ENCODE measurements at regions not wholly inside any gene's neighbourhood (a gene's known extent, or its start where the extent isn't known, plus 50 kb on each side); places are given as distances from the start of the nearest gene placed in this dataset.

GRCh38 chr13:44051918-44052675 lies 172.4 kb downstream of the LACC1 start:
- no peaks in the 10 kb centered on the region for H3K9me3 ChIP-seq (replicated peaks; ENCODE audit: control insufficient read depth, insufficient read depth, low read length)
- intact Hi-C loops (cut with micrococcal nuclease; ENCODE audit: unreplicated experiment) (loop anchor here (1.0 kb wide), 1 partner anchor 386 kb away; no protein-coding TSS in a partner anchor), in situ Hi-C loops (cut with MboI) (loop anchor here (5.0 kb wide), 1 partner anchor 385 kb away; no protein-coding TSS in a partner anchor)
- DNase-seq (ENCODE audit: low read depth, low spot score) (no peak), ATAC-seq (no peak), FAIRE-seq (no peak)
- H3K9ac ChIP-seq (ENCODE audit: control insufficient read depth, insufficient read depth, low read length) = no peak overlapping the region
- no peak overlapping the region for H3K27ac ChIP-seq (ENCODE audit: control insufficient read depth, insufficient read depth)
- 31% methylated on average over 6 of the region's 6 CpGs for WGBS (ENCODE audit: insufficient coverage, insufficient replicate concordance, low lambda C conversion rate, missing lambda C conversion rate)
- CTCF ChIA-PET = interaction anchor here (1.6 kb wide), 1 partner anchor 385 kb away, joined by 3 read pairs; no protein-coding TSS in a partner anchor
- H3K4me3 ChIP-seq = no peak overlapping the region
- H3K27me3 ChIP-seq (replicated peaks in 1 of 2; ENCODE audit: control insufficient read depth in 2 of 2, insufficient read depth in 2 of 2, low read length in 1 of 2) = peaks cover 0 to 2% of the 10 kb centered on the region in 2 experiments; a peak in 1 of 4 replicates
- no peak for TF ChIP-seq NKRF (conservative IDR thresholded peaks at IDR 0.05)
- TF ChIP-seq MTA2 (IDR thresholded peaks at IDR 0.05; ENCODE audit: low read depth) = no peak
- TF ChIP-seq TAF1 (IDR thresholded peaks at IDR 0.05; ENCODE audit: borderline replicate concordance, low read depth, low read length) = no peak
- no peak for TF ChIP-seq NFXL1 (IDR thresholded peaks at IDR 0.05; ENCODE audit: borderline replicate concordance)
- TF ChIP-seq HDGF (IDR thresholded peaks at IDR 0.05) = no peak
- no peak for TF ChIP-seq YBX1 (IDR thresholded peaks at IDR 0.05)
- TF ChIP-seq SIX5 (IDR thresholded peaks at IDR 0.05; ENCODE audit: low read depth, low read length, severe bottlenecking) = no peak
- no peak for TF ChIP-seq IRF3 (IDR thresholded peaks at IDR 0.05)
- TF ChIP-seq SMAD1 (IDR thresholded peaks at IDR 0.05; ENCODE audit: low read depth, partially characterized antibody) = no peak
- TF ChIP-seq BMI1 (IDR thresholded peaks at IDR 0.05; ENCODE audit: borderline replicate concordance) = no peak
- TF ChIP-seq SREBF1 (IDR thresholded peaks at IDR 0.05; ENCODE audit: low read length) = no peak
- no peak for TF ChIP-seq NR2C2 (IDR thresholded peaks at IDR 0.05; ENCODE audit: borderline replicate concordance, control insufficient read depth, insufficient read length, low read depth)
- no peak for TF ChIP-seq SUZ12 (IDR thresholded peaks at IDR 0.05; ENCODE audit: unreplicated experiment)
- TF ChIP-seq CHD2 (IDR thresholded peaks at IDR 0.05; ENCODE audit: borderline replicate concordance, low read depth, low read length) = no peak
- no peak for TF ChIP-seq ZNF384 (IDR thresholded peaks at IDR 0.05; ENCODE audit: borderline replicate concordance, low read depth, low read length)
- no TSS peak for BruUV-seq (replicated peaks)
- RAD21 ChIA-PET (ENCODE audit: unreplicated experiment) = no interaction called here
- H4K20me1 ChIP-seq (ENCODE audit: control insufficient read depth, insufficient read depth) = no peaks in the 10 kb centered on the region
- no peaks in the 10 kb centered on the region for H3K4me1 ChIP-seq (ENCODE audit: control insufficient read depth, insufficient read depth, low read length)
- POLR2A ChIA-PET = interaction anchor here (0.6 kb wide), 1 partner anchor 123 kb away, joined by 7 read pairs; no protein-coding TSS in a partner anchor
- no peak overlapping the region for H2AFZ ChIP-seq (ENCODE audit: control insufficient read depth, low read depth, low read length)
- H3K4me2 ChIP-seq (ENCODE audit: control insufficient read depth, insufficient read depth) = no peak overlapping the region
- no peaks in the 10 kb centered on the region for H3K79me2 ChIP-seq (ENCODE audit: control insufficient read depth, insufficient read depth, low read length)
- SMC1A ChIA-PET (ENCODE audit: uncharacterized antibody, unreplicated experiment) = interaction anchor here (0.8 kb wide), 1 partner anchor 384 kb away, joined by 3 read pairs; no protein-coding TSS in a partner anchor
- H3K36me3 ChIP-seq (ENCODE audit: control insufficient read depth in 2 of 2, insufficient read depth in 2 of 2, low read length in 1 of 2) = no peaks in the 10 kb centered on the region

All from GM12878 (cell line).